GM19467 (cell line): ENCODE measurements at regions not wholly inside any gene's neighbourhood (a gene's known extent, or its start where the extent isn't known, plus 50 kb on each side); places are given as distances from the start of the nearest gene placed in this dataset.

Source experiments
- ATAC-seq: cut with Tn5 transposase; IDR thresholded peaks from one replicate; pipeline ENCODE4 v1.9.1; 2021; ENCODE audit warnings: mild to moderate bottlenecking, moderate library complexity; ENCODE audit not compliant: unreplicated experiment

DNA sequence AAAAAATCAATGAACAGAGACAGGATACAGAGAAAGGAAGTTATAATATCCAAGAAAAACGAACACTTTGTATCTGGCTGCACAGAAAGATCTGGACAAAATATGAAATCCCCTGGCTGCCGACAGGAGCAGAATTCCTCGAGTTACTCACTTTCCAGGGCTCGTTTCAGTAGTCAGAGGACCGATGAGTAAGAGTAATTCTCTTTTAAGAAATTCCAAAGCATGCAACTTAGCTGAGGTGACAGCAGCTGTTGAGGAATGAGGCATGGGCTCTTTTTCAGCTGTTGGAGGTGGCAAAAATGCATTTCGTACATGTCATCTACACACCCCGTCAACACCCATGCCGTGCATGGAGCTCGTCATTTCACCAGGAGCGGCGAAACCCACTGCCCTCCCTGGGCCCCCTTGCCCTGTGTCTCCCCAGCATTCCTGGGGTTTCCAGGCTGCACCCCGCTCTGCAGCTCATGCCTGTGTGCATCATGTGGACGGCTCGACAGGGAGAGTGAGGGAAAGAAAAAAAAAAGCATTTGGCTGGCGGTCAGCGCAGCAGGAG lies 210.8 kb upstream of the SMIM21 start:
- no peak for ATAC-seq

DNA sequence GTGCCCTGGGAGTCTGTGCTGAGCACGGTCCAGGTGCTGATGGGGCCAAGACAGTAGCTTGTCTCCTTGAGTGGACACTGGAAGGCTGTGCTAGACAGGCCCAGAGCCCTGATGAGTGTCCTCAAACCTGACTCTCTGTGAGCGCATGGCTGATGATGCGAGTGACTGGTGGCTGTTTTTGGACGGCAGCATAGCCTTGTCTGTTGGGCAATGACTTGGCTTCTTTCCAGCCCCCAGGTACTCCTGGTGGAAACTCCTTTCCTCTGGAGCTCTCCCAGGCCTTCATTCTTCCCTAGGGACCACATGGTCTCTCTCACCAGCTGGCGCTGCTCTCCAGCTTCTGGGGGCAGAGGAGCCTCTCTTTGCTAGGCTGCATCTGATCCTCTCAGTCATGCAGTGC lies 207.6 kb upstream of the SMIM21 start:
- ATAC-seq: no peak

- ATAC-seq: no peak
Measured at GRCh38 chr18:75625966-75626365, 198.5 kb upstream of the SMIM21 start.

- ATAC-seq: no peak
Measured at GRCh38 chr18:75624869-75625268, 197.4 kb upstream of the SMIM21 start.

DNA sequence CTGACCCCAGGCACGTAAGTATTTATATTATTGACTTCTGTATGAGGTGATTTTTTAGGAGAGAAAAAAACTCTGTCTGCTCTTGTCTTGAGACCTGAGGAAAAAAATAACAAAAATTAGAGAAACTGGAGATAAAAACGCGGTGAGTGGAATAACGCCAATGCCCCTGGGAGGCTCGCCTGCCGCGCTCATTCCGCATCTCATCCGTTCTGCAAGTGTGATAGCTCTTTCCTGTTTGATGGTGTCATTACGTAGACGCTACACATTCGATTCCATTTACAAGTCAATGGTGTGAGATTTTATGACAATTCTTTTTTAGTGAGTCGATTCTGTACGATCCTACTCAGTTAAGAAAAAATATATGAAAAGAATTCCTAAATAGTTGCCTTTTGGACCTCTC lies 194.3 kb upstream of the SMIM21 start:
- no peak for ATAC-seq

- ATAC-seq: no peak
Measured at GRCh38 chr18:75618146-75618545, 190.6 kb upstream of the SMIM21 start.

- no peak for ATAC-seq
Measured at GRCh38 chr18:75612456-75612855, 185.0 kb upstream of the SMIM21 start.

DNA sequence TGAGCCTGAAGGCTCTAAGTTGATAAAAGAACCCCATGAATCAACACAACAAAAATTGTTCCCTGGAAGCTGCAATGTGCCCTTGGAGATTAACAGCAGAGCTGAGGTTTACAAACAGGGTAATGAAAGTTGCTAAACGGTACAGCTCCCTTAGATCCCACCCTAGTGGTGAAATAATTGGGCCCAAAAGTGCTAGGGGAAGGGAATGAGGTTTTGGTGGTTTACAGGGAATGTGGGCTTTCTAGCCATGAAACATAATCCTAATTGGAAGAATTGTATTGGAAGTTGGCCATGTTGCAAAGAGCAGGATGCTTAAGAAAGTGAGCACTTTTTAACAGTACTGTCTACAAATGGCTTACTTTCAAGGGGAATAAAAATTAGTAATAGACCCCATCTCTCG lies 180.2 kb upstream of the SMIM21 start:
- ATAC-seq: no peak

GRCh38 chr18:75592527-75592926 lies 165.0 kb upstream of the SMIM21 start:
- no peak for ATAC-seq

DNA sequence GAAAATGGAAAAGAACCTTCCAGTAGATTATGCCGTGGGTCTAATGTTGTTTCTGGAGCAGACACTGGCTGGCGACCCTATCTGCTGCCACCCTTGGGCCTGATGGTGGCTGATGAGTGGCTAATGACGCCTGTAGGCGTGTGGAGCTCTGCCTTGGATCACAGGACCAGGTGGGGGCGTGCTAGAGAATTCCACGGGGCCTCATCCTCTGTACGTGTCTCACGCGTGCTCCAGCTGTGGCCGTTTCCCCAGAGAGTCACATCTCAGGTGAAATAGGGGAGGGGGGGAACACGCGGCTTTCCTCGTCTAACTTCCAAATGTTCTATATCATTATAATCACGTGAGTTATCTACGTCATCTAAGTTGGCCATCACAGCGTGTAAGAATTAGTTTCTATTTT lies 160.9 kb upstream of the SMIM21 start:
- no peak for ATAC-seq

DNA sequence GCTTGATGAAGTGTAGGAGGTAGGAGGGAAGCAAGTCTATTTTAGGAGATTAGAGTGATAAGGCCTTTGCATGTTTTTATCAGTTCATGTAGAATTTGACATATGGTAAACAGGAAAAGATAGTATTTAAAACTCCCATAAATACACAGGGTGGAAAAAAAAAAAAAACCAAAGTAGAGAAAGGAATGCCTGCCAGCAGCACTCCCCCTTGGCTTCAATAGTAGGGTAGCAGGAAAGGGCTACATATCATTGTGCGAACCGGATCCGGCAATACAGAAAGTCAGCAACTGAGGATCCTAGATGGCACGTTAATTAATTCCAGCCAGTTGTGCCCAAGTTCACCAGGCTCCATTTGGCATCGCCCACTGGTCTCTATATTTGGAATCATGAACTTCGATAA lies 159.6 kb upstream of the SMIM21 start:
- no peak for ATAC-seq

DNA sequence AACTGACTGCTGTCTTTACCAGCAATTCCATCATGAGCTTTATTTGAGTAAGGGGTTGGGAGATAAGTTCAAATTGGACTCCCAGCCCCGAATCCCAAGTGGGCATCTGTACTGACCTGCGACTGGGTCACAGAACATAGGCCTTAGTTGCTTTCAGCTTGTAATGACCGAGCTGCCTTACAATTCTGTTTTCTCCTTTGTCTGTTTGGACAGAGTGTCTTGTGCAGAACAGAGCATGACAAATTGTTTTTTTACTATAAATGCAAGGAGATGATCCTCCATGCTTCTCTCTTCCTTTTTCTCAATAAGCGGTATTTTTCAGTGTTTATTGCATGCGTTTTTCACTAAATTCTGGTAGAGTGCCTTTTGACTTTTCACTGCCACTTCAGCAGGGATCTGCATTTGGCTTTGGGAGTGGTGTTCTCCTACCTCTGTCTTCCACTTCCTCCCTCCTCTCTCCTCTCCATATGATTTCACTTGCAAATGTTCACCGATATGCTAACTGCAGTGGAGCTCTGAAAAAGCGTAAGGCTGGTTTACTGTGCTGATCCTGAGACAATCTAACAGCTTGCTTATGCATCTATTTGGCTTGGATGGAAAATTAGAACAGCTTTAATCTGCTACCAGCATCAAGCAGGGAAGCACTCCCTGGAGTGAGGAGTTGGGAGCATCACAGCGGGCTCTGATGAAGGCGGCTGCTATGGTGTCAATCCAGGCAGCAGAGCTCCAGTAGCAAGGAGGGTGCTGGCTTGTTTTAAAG lies 158.8 kb upstream of the SMIM21 start:
- ATAC-seq: no peak

DNA sequence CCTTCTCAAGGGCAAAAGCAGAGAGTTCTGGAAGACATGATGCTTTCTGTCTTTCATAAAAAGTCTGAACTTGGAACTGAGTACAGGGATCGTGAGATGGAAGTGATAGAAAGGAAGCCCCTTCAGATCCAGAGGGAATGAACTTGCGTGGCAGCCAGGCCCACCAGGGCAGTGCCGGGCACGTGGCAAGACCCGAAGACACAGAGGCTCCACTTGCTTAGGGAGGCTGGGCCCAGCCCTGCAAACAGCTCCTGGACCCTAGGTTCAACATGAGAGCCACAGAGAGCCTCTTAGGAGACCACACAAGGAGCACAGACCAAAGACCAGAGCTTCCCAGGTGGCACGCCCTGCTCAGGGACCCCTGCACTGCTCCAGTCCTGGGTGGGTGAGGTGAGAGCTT lies 155.4 kb upstream of the SMIM21 start:
- ATAC-seq: no peak

GRCh38 chr18:75582406-75582821 lies 154.9 kb upstream of the SMIM21 start:
- ATAC-seq: no peak

GRCh38 chr18:75581336-75582131 lies 154.0 kb upstream of the SMIM21 start:
- ATAC-seq: no peak

DNA sequence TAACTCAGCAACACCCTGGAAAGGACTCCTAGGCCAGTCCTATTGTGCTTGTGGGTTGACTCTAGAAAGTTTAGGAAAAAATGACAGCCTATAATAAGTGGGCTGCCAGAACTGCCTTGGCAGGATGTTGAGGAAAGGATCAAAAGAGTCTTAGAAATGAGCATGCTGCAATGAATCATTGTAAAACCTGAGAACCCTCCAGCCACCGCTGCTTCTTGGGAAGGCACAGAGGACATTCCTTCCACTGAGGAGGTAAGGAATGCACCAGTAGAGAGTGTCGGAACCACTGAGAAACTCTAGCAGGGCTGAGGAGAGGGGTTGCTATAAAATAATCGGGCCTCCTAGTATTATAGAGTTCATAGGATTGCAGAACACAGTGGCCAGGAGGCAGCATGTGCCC lies 146.7 kb upstream of the SMIM21 start:
- ATAC-seq: no peak

- no peak for ATAC-seq
Measured at GRCh38 chr18:75563150-75563549, 135.6 kb upstream of the SMIM21 start.

DNA sequence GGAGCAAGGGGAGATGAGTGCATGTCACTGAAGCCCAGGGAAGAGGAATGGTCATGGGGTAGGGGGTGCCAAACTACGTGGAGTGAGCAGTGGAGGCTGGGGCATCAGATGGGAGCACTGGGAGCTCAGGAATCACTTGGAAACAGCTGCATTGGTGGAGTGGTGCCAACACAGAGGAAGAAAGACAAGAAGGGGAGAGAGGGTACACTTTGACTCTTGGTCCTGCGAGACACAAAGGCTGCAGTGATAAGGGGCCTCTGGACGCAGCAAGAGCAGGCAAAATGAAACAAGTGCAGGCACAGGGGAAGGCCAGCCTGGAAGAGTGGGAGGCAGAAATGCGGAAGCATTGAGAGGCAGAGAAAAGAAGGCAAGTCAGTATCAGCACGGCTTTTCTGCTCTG lies 134.7 kb upstream of the SMIM21 start:
- no peak for ATAC-seq

GRCh38 chr18:75558790-75559189 lies 131.3 kb upstream of the SMIM21 start:
- ATAC-seq: no peak

DNA sequence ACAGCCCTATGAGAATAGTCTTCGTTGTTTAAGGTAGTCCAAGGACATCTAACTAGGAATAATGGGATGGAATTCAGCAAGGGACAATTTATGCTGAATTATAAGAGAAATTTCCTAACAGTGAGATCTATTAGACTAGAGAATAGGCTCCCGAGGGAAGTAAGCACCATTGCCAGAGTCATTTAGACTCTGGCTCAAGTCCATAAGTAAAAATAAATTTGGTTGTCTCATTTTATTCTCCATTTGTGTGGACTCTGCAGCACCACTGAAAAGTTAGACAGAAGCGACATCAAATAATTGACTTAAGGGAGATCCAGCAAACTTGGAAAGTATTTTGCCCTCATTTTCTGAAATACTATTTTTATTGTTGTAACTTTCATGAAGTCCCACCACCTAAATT lies 129.3 kb upstream of the SMIM21 start:
- no peak for ATAC-seq

GRCh38 chr18:75554644-75555185 lies 127.2 kb upstream of the SMIM21 start:
- ATAC-seq: no peak

- ATAC-seq: no peak
Measured at GRCh38 chr18:75554176-75554575, 126.7 kb upstream of the SMIM21 start.
